ENCODE measurements at regions not wholly inside any gene's neighbourhood (a gene's known extent, or its start where the extent isn't known, plus 50 kb on each side); places are given as distances from the start of the nearest gene placed in this dataset.

DNA sequence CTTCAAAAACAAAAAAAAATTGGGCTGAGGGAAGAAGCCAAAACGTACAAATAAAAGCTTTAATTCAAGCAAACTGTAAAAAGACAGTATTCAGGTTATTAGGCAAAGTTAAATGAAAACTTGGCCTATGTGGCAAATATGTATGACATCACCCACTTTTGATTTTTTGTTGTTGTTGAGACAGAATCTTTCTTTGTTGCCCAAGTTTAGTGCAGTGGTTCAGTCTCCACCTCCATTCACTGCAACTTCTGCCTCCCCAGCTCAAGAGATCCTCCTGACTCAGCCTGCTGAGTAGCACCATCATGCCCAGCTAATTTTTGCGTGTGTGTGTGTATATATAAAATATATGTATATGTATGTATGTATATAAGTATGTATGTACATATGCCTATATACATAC, 440.4 kb upstream of the NRXN1 start:
- H3K27me3 ChIP-seq: no peaks in the 10 kb centered on the region
- H3K9me3 ChIP-seq: no peaks in the 10 kb centered on the region
- H3K4me1 ChIP-seq: no peaks in the 10 kb centered on the region
- no peak for DNase-seq
- TF ChIP-seq, protein P1, sequence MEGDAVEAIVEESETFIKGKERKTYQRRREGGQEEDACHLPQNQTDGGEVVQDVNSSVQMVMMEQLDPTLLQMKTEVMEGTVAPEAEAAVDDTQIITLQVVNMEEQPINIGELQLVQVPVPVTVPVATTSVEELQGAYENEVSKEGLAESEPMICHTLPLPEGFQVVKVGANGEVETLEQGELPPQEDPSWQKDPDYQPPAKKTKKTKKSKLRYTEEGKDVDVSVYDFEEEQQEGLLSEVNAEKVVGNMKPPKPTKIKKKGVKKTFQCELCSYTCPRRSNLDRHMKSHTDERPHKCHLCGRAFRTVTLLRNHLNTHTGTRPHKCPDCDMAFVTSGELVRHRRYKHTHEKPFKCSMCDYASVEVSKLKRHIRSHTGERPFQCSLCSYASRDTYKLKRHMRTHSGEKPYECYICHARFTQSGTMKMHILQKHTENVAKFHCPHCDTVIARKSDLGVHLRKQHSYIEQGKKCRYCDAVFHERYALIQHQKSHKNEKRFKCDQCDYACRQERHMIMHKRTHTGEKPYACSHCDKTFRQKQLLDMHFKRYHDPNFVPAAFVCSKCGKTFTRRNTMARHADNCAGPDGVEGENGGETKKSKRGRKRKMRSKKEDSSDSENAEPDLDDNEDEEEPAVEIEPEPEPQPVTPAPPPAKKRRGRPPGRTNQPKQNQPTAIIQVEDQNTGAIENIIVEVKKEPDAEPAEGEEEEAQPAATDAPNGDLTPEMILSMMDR (IDR thresholded peaks at IDR 0.05): no peak
- no peak overlapping the region for H3K27ac ChIP-seq
- H3K4me3 ChIP-seq: no peak overlapping the region
- intact Hi-C loops (cut with DNase I; ENCODE audit: low total_unique reads): no loop called here
- H3K36me3 ChIP-seq: no peaks in the 10 kb centered on the region

DNA sequence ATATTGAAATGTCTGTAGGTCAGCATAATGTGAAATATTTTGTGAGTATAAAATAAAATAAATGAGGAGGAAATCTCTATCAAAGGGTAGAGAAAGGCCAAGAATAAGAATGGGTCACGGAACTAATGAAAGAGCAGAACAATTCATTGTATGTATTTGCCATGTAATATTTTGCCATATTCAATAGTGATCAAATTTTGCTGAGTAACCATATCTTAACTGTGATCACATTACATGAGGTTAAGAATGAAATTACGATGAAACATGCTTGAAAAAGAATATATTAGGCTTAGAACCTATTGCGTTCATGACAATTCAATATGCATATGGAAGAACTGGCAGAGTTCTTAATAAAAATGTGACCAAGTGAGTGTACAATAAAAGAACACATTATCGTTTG, 437.2 kb upstream of the NRXN1 start:
- no peaks in the 10 kb centered on the region for H3K9me3 ChIP-seq
- H3K36me3 ChIP-seq: no peaks in the 10 kb centered on the region
- no peaks in the 10 kb centered on the region for H3K4me1 ChIP-seq
- no peak overlapping the region for H3K27ac ChIP-seq
- no peaks in the 10 kb centered on the region for H3K27me3 ChIP-seq
- intact Hi-C loops (cut with DNase I; ENCODE audit: low total_unique reads): no loop called here
- DNase-seq: no peak
- no peak overlapping the region for H3K4me3 ChIP-seq
- TF ChIP-seq, protein P1 (IDR thresholded peaks at IDR 0.05): no peak

DNA sequence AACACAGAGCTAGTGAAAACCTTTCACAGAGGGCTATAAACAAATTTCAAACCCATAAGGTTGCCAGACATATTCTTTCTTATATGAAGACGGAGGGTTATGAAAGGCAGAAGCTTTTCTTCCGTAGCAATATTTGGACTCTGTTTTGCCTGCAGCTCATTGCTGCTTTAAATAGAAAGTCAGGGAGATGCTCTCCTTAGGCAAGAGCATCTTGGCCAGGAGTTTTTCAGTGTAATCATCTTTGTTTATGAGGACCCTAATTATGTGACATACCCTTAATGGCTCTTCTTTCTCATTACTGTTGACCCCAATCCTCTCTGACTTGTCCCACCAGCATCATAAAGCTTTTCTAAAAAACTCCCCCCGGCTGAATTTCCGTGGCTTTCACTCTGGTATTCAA, 433.4 kb upstream of the NRXN1 start:
- intact Hi-C loops (cut with DNase I; ENCODE audit: low total_unique reads): no loop called here
- TF ChIP-seq, protein P1 (IDR thresholded peaks at IDR 0.05): no peak
- Histone ChIP-seq H3K27ac (no peak overlapping the region), H3K9me3 (no peaks in the 10 kb centered on the region), H3K27me3 (no peaks in the 10 kb centered on the region), H3K4me3 (no peak overlapping the region), H3K36me3 (no peaks in the 10 kb centered on the region), H3K4me1 (no peaks in the 10 kb centered on the region)
- no peak for DNase-seq

DNA sequence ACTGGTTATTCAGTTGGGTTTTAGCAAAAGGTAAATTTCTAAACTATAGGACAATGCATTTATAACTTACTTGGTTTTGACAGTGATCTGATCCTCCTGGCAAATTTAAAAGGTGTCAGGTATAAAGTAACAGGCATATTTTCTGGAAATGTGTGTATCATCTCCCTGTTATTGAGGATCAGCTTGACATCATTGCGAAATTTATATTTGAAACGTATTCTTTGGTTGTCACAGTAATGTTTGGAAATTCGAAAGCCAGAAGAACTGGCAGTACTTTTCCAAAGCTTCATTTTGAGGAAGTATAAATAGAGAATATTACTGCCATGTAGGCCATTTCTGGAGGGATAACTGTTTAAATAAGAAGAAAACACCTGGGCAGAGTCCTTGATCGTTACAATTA, 422.2 kb upstream of the NRXN1 start:
- intact Hi-C loops (cut with DNase I; ENCODE audit: low total_unique reads): no loop called here
- Histone ChIP-seq H3K27ac (no peak overlapping the region), H3K36me3 (no peaks in the 10 kb centered on the region), H3K9me3 (no peaks in the 10 kb centered on the region), H3K27me3 (no peaks in the 10 kb centered on the region), H3K4me1 (no peaks in the 10 kb centered on the region), H3K4me3 (no peak overlapping the region)
- TF ChIP-seq, protein P1 (IDR thresholded peaks at IDR 0.05): no peak
- DNase-seq: no peak

DNA sequence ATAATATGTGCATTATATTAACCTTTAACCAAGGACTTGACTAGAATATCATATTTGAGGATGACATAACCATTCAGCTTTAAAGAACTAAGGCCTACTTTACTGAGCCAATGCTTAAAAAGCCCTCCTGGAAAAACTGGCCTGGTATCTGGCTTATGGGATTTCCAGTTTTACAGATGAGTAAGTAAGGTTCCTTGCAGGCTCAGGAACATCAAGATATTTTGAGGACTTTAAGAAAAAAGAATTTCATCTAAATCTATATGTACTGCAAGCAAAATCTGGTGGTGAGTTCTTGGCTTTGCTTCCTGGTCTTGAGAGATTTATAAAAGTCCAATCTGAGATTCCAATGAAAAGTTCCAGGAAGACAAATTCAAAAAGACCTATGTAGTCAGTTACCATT, 417.0 kb upstream of the NRXN1 start:
- TF ChIP-seq, protein P1 (IDR thresholded peaks at IDR 0.05): no peak

DNA sequence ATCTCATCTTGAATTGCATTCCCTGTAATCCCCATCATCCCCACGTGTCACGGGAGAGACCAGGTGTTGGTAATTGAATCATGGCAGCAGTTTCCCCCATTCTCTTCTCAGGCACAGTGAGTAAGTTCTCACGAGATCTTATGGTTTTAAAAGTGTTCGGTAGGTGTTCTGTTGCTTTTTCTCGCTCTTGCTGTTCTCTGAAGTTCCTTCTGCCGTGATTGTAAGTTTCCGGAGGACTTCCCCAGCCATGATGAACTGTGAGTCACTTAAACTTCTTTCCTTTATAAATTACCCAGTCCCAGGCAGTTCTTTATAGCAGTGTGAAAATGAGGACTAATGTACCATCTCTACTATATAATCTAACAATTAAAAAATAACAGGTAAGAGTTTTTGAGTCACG, 409.9 kb upstream of the NRXN1 start:
- no peaks in the 10 kb centered on the region for H3K36me3 ChIP-seq
- H3K4me3 ChIP-seq: no peak overlapping the region
- no peaks in the 10 kb centered on the region for H3K27me3 ChIP-seq
- no peak overlapping the region for H3K27ac ChIP-seq
- intact Hi-C loops (cut with DNase I; ENCODE audit: low total_unique reads): no loop called here
- TF ChIP-seq, protein P1 (IDR thresholded peaks at IDR 0.05): no peak
- DNase-seq: no peak
- H3K9me3 ChIP-seq: no peaks in the 10 kb centered on the region
- H3K4me1 ChIP-seq: no peaks in the 10 kb centered on the region

More for the DNA sequence above, 417.0 kb upstream of the NRXN1 start:
- no peak overlapping the region for H3K27ac ChIP-seq
- no peak overlapping the region for H3K4me3 ChIP-seq
- intact Hi-C loops (cut with DNase I; ENCODE audit: low total_unique reads): no loop called here
- no peaks in the 10 kb centered on the region for H3K9me3 ChIP-seq
- no peaks in the 10 kb centered on the region for H3K4me1 ChIP-seq
- DNase-seq: no peak
- no peaks in the 10 kb centered on the region for H3K27me3 ChIP-seq
- H3K36me3 ChIP-seq: no peaks in the 10 kb centered on the region
